Epithelial cell of proximal tubule (primary cell): ENCODE measurements at regions not wholly inside any gene's neighbourhood (a gene's known extent, or its start where the extent isn't known, plus 50 kb on each side); places are given as distances from the start of the nearest gene placed in this dataset.
"Not testable (repeated sequence)": the region's sequence is repeated elsewhere in the genome, so short reads cannot be mapped to it uniquely, and the experiment has no call there.

Source experiments
- DNase-seq: peaks from one replicate; pipeline ENCODE4 v3.0.0-alpha.2; 2011; ENCODE audit warnings: low read depth
- H3K4me3 ChIP-seq: 2 replicates; pipeline ENCODE4 v1.5.1; 2011; ENCODE audit warnings: low read depth, mild to moderate bottlenecking, low read length
- TF ChIP-seq, protein P1 (sequence below): conservative IDR thresholded peaks from 2 replicates; pipeline ENCODE4 v1.5.1; 2012; ENCODE audit warnings: low read depth, mild to moderate bottlenecking, low read length

DNA sequence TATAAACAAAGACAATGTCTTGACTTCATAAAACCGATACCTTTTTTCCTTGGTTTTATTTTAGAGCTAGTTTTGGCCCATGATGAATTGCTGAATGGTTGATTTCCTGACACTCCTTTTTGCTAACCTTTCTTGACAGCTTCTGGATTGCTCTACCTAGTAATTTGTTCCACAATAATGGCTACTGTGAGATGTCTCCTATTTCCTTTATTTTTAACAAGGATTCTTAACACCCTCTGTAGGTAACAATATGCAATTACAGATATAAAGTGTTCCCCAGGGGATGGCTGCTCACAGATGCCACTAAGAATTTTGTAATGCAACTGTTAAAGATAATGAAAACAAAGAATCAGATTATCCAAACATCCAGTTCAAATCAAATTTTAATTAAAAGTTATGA is 100.8 kb upstream of the ATP5MC3 start:
- no peak overlapping the region for H3K4me3 ChIP-seq
- TF ChIP-seq, protein P1, sequence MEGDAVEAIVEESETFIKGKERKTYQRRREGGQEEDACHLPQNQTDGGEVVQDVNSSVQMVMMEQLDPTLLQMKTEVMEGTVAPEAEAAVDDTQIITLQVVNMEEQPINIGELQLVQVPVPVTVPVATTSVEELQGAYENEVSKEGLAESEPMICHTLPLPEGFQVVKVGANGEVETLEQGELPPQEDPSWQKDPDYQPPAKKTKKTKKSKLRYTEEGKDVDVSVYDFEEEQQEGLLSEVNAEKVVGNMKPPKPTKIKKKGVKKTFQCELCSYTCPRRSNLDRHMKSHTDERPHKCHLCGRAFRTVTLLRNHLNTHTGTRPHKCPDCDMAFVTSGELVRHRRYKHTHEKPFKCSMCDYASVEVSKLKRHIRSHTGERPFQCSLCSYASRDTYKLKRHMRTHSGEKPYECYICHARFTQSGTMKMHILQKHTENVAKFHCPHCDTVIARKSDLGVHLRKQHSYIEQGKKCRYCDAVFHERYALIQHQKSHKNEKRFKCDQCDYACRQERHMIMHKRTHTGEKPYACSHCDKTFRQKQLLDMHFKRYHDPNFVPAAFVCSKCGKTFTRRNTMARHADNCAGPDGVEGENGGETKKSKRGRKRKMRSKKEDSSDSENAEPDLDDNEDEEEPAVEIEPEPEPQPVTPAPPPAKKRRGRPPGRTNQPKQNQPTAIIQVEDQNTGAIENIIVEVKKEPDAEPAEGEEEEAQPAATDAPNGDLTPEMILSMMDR, result peak; percentile 55
- no peak for DNase-seq

DNA sequence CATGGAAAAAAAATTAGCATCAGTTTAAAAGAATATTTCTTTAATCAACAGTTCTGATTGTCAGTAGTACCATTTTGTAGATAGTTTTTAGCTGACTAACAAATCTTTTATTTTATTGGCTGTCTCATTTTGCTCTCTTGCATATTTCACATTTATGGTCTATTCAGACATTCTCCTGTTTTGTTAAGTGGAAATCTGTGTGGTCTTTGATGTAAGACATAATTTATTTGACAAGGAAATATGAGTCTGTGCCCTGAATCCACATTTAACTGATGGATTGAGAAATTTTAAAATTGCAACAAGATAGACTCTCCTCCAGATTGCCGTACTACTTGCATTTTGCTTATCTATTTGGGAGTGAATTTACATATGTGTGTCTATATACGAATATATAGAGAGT is 96.3 kb upstream of the ATP5MC3 start:
- TF ChIP-seq, protein P1, result no peak
- DNase-seq, result no peak
- no peak overlapping the region for H3K4me3 ChIP-seq

DNA sequence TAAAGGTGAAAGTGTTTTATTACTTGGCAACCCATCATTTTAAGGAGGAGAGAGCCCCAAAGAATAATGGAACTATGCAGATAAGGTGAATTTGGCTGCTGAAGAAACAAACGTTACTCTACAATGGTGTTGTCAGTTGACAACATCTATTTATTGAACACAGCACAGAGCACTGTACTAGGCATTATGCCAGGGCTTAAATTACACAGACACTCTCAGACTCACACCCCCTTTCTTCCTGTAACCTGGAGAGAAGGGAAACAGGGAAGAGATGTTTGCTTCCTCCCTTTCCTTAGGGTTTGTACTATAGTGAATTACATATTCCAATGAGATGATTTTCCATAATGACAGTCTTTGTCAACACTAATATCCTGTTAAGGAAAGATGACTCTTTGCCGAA is 94.0 kb upstream of the ATP5MC3 start:
- DNase-seq, result no peak
- TF ChIP-seq, protein P1, result no peak
- no peak overlapping the region for H3K4me3 ChIP-seq

DNA sequence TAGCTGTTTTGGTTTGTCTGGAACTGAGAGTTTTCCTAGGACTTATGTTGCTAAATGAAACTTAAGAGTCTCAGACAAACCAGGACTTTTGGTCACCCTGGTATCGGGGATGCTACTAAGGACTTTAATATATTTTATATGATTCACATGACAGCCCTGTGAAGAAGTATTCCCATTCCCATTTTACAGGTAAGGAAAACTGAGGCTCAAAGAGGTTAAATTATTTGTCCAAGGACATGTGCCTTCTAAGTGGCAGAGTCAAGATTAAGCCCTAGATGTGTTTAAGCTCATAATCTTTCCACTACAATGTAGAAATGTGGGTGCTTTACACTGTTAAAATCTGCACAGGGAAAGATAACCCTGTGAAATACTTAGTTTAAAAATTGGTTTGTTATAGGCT is 77.7 kb upstream of the ATP5MC3 start:
- TF ChIP-seq, protein P1, result no peak
- no peak overlapping the region for H3K4me3 ChIP-seq
- no peak for DNase-seq

DNA sequence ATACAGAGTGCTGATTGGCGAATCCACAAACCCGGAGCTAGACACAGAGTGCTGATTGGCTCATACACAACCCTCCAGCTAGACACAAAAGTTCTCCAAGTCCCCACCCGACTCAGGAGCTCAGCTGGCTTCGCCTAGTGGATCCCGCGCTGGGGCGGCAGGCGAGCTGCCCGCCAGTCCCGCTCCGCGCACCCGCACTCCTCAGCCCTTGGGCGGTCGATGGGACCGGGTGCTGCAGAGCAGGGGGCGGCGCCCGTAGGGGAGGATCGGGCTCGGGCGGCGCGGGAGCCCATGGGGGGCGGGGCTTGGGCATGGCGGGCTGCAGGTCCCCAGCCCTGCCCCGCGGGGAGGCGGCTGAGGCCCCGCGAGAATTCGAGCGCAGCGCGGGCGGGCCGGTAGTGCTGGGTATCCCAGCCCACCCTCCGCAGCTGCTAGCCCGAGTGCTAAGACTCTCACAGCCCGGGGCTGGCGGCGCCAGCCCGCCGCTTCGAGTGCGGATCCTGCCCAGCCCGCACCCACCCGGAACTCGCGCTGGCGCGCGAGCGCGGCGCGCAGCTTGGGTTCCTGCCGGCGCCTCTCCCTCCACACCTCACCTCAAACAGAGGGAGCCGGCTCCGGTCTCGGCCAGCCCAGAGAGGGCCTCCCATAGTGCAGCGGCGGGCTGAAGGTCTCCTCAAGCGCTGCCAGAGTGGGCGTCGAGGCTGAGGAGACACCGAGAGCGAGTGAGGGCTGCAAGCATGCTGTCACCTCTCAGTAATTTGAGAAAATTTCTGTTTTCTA is 75.5 kb upstream of the ATP5MC3 start:
- no peak overlapping the region for H3K4me3 ChIP-seq
- TF ChIP-seq, protein P1, result no peak

DNA sequence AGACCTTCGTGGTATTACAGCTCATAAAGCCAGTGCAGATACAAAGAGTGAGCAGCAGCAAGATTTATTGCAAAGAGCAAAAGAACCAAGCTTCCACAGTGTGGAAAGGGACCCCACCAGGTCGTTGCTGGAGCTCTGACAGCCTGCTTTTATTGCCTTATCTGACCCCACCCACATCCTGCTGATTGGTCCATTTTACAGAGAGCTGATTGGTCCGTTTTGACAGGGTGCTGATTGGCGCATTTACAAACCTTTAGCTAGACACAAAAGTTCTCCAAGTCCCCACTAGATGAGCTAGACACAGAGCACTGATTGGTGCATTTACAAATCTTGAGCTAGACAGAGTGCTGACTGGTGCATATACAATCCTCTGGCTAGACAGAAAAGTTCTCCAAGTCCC is 74.9 kb upstream of the ATP5MC3 start:
- not testable (repeated sequence) for DNase-seq, H3K4me3 ChIP-seq

More for the DNA sequence above, 75.5 kb upstream of the ATP5MC3 start:
- no peak for DNase-seq

DNA sequence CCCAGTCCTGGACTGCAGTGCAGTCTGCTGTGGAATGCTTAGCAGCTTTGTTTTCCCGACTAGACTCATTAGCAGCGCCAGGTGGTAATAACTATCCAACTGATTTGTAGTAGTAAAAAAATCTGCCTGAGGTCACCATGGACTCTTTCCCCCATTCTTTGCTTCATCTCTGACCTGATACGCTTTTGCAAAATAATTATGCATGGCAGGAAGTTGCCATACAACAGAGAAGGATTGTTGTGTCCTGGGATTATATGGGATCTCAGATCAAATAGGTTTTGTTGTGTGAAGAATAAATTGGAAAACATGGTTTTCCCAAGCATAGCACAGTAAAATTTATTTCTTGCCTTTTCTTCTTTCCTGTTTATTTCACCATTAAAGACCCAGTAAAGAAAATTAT is 72.4 kb upstream of the ATP5MC3 start:
- no peak overlapping the region for H3K4me3 ChIP-seq
- DNase-seq, result no peak
- TF ChIP-seq, protein P1, result no peak
